Activated CD4-positive, alpha-beta T cell treated with anti-CD3 and anti-CD28 coated beads, Interleukin-2, amount 50 U/mL, for 4 hours (primary cell): ENCODE measurements at regions not wholly inside any gene's neighbourhood (a gene's known extent, or its start where the extent isn't known, plus 50 kb on each side); places are given as distances from the start of the nearest gene placed in this dataset.
"Not testable (repeated sequence)": the region's sequence is repeated elsewhere in the genome, so short reads cannot be mapped to it uniquely, and the experiment has no call there.

ENCODE experiments used
- DNase-seq, 2 experiments: peaks; one replicate each; pipeline ENCODE4 v3.0.0-alpha.2; 2020

GRCh38 chr5:166746506-166746905 lies 1544.9 kb upstream of the WWC1 start:
- no peak for DNase-seq

DNA sequence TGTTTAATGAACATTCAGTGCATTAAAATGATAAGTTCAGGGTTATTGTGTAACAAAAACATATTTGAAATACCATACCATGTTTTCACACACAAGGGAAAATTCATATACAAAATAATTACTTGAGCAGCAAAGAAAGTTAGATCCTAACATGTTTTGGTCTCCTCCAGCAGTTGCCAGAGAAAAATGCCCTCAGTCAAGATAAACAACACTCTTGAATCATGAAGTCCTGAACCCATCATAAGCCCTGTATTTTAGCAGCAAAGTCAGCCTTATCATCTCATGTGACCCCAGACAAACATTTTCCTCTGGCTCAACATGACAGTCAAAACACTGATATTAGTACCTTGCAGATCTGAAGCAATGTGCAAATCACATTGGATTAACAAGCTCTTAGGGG lies 1541.1 kb upstream of the WWC1 start:
- no peak for DNase-seq

- DNase-seq = no peak
Observed at GRCh38 chr5:166758151-166758550, 1533.3 kb upstream of the WWC1 start.

- no peak for DNase-seq
Observed at GRCh38 chr5:166767858-166768257, 1523.6 kb upstream of the WWC1 start.

GRCh38 chr5:166768536-166768935 lies 1522.9 kb upstream of the WWC1 start:
- DNase-seq = no peak

DNA sequence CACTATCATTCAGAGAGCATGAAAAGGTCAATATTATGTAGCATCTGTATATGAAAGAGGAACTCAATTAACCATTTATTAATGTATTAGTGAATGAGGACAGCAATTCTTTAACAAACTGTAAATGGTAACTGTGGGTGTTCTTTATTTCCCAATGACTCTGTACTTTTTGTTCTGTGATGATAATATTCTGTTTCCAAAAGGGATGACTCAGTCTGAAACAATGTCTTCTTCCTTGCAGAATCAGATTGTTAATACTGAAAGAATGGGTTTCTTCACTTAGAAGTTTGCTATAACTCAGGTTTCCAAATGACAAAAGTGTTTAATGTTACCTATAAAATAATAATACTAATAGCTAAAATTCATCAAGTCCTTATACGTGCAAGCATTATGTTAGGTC lies 1518.7 kb upstream of the WWC1 start:
- no peak for DNase-seq

DNA sequence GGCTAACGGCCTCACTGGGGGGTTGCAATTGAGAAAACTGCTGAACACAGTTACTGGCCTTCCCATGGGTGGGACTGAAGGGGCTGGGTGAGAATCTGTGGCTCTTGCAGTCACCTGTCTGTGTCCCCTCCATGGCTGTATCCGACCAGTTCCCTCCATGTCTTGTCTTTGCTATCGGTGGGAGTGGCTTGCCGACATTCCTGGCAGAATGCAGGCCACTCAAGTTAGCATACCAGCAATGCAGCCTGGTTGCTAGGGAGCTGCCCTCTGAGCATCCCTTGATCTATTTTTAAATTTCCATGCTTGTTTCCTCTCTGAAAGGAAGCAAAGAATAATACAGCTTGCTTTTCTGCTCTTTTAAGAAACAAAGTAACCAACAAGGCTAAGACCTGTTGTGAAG lies 1509.7 kb upstream of the WWC1 start:
- DNase-seq = no peak

DNA sequence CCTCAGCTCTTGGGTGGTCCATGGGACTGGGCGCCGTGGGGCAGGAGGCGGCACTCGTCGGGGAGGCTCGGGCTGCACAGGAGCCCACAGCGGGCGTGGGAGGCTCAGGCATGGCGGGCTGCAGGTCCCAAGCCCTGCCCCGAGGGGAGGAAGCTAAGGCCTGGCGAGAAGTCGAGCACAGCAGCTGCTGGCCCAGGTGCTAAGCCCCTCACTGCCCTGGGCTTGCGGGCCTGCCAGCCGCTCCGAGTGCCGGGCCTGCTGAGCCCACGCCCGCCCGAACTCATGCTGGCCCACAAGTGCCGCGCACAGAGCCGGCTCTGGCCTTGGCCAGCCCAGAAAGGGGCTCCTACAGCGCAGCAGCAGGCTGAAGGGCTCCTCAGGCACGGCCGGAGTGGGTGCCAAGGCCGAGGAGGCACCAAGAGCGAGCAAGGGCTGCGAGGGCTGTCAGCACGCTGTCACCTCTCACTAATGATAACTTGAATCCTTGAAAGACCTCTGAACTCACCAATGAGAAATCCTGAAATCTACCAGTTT lies 1506.8 kb upstream of the WWC1 start:
- no peak for DNase-seq

DNA sequence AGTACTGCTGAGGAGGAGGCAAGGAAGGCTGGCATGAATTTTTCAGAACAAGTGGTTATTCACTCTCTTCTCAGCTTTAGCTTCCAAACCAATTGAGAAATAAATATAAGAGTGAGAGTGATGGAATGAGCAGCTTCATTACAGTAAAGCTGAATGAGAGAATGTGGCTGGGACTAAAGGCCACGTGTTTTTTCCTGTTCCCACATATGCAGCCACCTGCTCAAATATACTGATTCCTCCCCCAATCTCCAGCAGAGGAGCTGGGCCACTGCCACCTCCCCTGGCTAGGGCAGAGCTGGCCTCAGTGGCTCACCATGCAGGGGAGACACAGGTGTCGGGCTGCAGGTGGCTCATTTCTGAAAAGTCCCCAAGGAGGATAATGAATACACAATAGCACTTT lies 1505.3 kb upstream of the WWC1 start:
- no peak for DNase-seq

DNA sequence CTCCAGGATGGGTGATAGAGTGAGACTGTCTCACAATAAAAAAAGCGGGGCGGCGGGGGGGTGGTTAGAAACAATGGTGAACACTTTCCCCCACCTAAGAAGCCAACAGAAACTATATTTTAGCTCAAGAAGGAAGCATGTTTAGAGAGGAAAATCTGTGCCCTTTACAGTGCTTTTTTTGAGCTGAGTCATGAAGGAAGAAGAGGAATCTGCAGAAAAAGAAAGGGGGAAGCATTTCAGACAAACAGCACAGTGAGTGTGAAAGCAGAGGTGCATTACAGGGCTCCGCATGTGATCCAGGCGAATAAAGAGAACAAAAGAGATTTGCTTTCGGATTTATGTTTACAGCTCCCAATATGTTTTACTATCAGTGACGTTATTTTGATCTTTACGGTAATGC lies 1504.6 kb upstream of the WWC1 start:
- no peak for DNase-seq

DNA sequence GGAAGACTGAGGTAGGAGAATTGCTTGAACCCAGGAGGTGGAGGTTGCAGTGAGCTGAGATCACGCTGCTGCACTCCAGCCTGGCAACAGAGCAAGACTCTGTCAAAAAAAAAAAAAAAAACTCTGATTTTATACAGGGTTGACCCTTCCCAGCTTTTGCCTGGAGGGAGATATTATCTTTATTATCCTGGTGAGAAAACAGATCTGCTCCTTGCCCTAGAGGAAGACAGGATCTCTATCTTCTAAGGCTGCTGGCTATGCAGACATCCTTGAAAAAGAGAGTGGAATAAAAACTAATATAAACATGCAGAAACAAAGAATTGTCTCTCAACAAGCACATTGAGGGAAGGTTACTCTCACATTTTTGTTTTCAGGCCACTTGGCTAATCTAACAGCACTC lies 1503.4 kb upstream of the WWC1 start:
- no peak for DNase-seq

DNA sequence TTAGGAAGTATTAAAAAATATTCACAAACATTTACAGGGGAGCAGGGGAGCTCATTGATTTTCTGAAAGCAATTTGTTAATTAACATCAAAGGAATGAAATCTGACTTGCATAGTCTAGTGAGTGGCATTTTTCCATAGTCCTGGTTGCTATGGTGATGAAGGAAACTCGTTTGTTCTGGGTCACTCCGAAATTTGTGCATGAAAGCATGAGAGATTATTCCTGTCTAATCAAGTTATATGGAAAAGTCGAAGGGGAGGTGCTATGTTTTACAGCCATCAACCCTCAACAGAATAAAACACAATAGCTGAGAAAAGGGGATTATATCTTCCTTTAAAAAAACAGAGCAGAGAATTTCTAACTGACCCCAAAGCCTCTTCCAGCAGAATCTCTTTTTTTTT lies 1495.7 kb upstream of the WWC1 start:
- DNase-seq = no peak

GRCh38 chr5:166803058-166803457 lies 1488.4 kb upstream of the WWC1 start:
- DNase-seq = no peak

DNA sequence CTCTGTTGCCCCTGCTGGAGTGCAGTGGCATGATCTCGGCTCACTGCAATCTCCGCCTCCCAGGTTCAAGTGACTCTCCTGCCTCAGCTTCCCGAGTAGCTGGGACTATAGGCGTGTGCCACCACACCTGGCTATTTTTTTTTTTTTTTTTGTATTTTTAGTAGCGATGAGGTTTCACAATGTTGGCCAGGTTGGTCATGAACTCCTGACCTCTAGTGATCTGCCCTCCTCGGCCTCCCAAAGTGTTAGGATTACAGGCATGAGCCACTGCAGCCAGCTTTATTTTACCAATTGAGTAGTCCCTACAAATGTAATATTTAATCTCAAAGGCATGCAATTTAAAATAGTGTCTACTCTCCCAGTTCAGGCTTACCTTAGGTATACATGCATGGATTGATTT lies 1487.2 kb upstream of the WWC1 start:
- not testable (repeated sequence) for DNase-seq

GRCh38 chr5:166804693-166805092 lies 1486.8 kb upstream of the WWC1 start:
- DNase-seq = not testable (repeated sequence)

DNA sequence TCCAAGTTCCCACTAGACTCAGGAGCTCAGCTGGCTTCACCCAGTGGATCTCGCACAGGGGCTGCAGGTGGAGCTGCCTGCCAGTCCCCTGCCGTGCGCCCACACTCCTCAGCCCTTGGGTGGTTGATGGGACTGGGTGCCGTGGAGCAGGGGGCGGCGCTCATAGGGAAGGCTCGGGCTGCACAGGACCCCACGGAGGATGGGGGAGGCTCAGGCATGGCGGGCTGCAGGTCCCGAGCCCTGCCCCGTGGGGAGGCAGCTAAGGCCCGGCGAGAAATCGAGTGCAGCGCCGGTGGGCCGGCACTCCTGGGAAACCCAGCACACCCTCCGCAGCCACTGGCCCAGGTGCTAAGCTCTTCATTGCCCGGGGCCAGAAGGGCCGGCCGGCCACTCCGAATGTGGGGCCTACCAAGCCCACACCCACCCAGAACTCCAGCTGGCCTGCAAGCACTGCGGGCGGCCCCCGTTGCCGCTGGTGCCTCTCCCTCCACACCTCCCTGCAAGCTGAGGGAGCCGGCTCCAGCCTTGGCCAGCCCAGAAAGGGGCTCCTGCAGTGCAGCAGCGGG lies 1481.3 kb upstream of the WWC1 start:
- DNase-seq = not testable (repeated sequence)

DNA sequence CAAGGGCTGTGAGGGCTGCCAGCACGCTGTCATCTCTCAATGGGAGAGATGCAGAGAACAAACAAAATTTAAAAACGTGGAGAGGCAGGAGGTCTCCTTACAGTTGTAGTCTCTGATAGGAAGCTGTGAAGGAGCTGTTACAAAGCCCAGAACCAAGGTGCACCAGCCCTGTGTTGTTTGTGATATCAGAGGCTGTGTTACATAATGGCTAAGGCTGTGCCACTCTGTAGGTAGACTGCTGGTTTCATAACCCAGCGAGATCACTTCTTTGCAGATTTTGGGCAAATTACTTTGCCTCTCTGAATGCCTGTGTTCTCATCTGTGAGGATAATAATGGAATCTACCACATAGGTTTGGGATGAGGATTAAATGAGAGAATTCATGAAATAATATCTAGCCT lies 1480.7 kb upstream of the WWC1 start:
- DNase-seq = no peak

- no peak for DNase-seq
Observed at GRCh38 chr5:166823360-166823759, 1468.1 kb upstream of the WWC1 start.

DNA sequence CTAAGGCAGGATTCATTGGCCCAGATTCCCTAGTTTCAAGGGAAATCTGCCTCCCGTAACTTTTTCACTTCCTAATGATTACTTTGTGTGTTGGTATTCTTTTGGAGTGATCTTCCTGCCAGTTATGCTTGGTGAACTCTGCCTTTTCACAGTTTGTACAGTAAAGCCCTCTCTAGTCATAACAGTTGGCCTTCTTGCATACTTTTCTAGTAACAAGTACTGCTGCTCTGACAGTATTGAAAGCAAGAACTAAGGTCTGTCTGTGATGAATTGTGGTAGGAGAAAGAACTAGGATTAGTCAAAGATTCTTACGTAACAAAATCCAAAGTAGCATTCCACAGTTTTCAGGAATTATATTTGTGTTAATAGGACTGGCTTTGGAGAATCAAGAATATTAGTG lies 1457.2 kb upstream of the WWC1 start:
- DNase-seq = no peak

DNA sequence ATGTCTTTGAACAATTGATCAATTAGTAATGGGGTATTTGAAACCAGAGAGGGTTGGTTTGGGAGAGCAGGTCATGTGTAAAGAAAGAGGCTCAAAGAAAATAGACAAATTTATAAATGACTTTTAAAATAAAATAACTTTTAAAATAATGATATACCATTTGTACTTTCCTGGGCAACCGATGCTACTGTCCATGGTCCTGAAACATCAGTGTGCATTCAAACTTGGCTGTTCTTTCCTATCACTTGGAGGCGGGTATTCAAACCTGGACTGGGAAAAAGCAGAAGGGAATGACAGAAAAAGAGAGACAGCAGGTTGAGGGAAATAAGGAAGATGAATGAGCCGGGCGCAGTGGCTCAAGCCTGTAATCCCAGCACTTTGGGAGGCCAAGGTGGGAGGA lies 1446.4 kb upstream of the WWC1 start:
- no peak for DNase-seq

DNA sequence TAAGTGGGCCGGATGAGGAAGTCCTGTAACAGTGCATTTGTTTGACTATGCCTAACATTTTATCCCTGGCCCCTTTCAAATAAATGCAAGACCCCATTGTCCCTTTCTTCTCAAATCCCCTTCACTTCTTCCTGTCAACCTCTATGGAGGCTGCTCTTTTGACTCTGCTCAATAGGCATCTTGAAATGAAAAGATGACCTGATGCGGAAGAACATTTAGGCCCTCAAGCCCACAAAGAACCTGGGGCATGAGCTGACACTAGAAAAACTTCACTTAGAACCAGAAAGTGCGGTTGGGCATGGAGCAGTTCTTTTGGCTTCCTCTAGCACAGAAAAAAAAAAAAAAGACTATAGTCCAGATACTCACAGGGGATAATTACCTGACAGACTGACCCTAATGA lies 1434.7 kb upstream of the WWC1 start:
- no peak for DNase-seq

GRCh38 chr5:166860426-166860825 lies 1431.0 kb upstream of the WWC1 start:
- DNase-seq = no peak

DNA sequence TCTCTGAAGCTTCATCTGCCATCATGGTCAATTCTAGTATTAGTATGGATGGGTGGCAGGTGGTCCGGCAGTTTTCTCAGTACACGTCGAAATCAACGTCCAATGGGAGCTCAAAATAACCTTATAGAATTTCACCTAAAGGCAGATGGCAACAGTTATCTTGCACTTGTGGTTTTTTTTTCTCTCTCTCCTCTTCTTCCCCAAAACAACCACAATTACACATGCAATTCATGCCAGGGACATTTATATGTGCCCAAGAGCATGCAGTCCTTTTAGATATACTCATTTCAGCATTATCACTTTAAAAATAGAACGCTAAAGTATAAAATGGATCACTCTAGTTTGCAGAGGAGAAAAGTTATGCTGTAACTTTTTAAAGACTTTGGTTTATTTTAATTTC lies 1428.9 kb upstream of the WWC1 start:
- DNase-seq = no peak

DNA sequence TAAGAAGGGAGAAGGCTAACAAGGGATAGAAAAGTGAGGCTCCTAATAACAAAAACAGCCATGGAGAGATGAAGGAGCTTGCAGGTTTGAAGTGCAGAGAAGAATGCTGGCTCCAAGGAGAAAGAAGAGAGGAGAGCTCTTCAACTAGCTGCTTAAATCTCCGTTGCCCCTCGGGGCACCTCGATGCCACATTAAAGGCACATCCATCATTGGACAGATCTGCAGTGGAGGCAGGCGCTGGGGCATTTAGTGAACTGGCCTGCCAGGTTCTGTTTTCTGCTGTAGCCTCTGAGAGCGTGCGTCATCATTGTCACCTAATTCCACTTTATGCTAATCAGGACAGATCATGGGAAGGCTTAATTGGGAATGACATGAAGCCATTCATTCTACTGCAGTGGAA lies 1426.2 kb upstream of the WWC1 start:
- DNase-seq = no peak

DNA sequence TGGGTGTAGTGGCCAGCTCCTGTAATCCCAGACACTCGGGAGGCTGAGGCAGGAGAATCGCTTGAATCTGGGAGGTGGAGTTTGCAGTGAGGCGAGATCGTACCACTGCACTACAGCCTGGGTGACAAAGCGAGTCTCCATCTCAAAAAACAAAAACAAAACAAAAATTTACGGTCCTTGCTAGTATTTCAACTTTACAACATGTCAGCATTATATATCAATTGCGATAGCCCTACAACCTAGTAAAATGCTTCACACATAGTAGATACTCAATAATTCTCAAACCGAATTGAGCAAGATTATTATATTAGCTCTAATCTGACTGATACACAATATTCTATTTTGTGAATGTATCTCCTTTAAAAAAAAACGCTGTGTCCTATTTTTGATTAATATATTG lies 1411.0 kb upstream of the WWC1 start:
- no peak for DNase-seq

- DNase-seq = no peak
Observed at GRCh38 chr5:166881802-166882201, 1409.6 kb upstream of the WWC1 start.
